Choroid plexus epithelial cell (primary cell): ENCODE measurements at regions not wholly inside any gene's neighbourhood (a gene's known extent, or its start where the extent isn't known, plus 50 kb on each side); places are given as distances from the start of the nearest gene placed in this dataset.
"Not testable (repeated sequence)": the region's sequence is repeated elsewhere in the genome, so short reads cannot be mapped to it uniquely, and the experiment has no call there.

Source experiments
- DNase-seq: peaks from one replicate; pipeline ENCODE4 v3.0.0-alpha.2; 2010; ENCODE audit warnings: low read depth
- H3K4me3 ChIP-seq: 2 replicates; pipeline ENCODE4 v1.5.1; 2011; ENCODE audit warnings: low read depth, mild to moderate bottlenecking, control low read depth, low read length, moderate library complexity
- TF ChIP-seq, protein P1 (sequence below): conservative IDR thresholded peaks from 2 replicates; pipeline ENCODE4 v1.5.1; 2011; ENCODE audit warnings: low read depth, mild to moderate bottlenecking, control low read depth, inconsistent platforms, low read length, moderate library complexity

DNA sequence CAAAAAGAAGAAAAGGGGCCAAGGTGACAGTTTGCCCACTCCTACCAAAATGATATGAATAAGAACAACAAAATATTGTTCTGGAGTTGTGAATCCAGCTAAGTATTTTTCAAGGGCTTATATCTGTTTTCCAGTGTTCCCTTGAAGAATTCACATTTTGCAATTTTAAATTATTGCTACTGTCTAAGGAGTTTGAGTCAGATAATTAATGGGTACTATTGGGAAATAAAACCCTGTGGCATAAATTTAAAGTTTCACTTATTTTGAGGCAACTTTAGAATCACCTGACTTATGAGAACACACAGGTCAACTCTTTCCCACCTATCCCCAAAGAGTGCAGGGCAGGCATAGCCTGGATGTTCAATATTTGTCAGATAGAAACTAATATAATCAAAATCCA, 188.0 kb upstream of the GHR start:
- no peak for DNase-seq

DNA sequence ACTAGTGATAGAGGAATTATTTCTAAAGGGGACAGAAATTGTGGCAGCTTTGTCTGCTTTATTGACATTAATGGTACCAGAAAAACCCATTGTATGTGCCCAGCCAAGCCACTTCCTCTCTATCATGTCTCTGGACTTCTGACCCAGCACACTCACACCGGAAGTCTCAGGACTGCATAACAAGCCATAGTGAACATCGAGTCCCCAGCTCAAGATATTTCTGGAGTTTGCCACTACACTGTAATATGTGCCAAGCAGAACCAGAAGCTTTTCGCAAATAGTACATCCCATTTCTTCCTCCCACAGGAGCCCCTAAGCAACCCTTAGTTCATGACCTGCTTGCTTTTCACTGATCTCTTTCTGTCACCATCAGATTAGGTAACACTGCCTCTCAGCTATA, 187.4 kb upstream of the GHR start:
- no peak for DNase-seq
- TF ChIP-seq, protein P1, sequence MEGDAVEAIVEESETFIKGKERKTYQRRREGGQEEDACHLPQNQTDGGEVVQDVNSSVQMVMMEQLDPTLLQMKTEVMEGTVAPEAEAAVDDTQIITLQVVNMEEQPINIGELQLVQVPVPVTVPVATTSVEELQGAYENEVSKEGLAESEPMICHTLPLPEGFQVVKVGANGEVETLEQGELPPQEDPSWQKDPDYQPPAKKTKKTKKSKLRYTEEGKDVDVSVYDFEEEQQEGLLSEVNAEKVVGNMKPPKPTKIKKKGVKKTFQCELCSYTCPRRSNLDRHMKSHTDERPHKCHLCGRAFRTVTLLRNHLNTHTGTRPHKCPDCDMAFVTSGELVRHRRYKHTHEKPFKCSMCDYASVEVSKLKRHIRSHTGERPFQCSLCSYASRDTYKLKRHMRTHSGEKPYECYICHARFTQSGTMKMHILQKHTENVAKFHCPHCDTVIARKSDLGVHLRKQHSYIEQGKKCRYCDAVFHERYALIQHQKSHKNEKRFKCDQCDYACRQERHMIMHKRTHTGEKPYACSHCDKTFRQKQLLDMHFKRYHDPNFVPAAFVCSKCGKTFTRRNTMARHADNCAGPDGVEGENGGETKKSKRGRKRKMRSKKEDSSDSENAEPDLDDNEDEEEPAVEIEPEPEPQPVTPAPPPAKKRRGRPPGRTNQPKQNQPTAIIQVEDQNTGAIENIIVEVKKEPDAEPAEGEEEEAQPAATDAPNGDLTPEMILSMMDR: no peak
- H3K4me3 ChIP-seq: no peak overlapping the region

More for the DNA sequence above, 188.0 kb upstream of the GHR start:
- no peak overlapping the region for H3K4me3 ChIP-seq
- TF ChIP-seq, protein P1: no peak

DNA sequence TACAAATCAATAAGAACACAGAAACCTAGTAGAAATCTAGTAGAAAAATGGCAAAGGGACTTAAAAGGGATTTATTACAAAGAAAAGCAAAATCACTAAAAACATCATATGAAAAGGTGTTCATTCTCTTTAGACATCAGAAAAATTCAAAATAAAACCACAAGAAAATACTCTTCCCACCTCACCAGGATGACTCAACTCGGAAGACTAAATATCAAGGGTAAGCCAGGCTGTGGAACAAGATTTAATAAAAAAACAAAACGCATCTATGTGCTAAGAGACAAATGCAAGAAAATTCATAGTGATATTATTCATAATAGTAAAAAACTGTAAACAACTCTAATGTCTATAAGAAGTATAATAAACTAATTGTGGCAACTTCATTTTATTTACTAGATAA, 181.6 kb upstream of the GHR start:
- TF ChIP-seq, protein P1: no peak
- H3K4me3 ChIP-seq: no peak overlapping the region
- no peak for DNase-seq

DNA sequence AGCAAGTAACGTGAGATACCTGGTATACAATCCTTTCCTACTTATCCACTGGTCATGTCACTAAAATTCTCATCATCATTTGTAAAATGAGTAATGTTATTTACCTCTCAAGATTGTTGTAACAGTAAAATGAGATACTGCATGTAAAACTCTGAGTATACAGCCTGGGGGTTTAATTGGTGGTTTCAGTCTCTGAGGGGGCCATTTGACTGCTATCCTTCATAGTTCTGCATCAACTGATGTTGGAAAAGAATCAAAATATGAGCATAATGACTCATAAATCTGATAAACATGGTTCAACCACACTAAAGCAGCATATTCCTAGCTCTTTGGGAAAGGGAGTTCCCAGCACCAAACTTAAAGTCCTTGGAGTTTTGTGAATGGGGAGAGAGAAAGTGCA, 181.0 kb upstream of the GHR start:
- H3K4me3 ChIP-seq: no peak overlapping the region
- TF ChIP-seq, protein P1: no peak

GRCh38 chr5:42242881-42243485, 180.3 kb upstream of the GHR start:
- no peak for DNase-seq
- H3K4me3 ChIP-seq: no peak overlapping the region
- TF ChIP-seq, protein P1: no peak

More for the DNA sequence above, 181.0 kb upstream of the GHR start:
- no peak for DNase-seq

DNA sequence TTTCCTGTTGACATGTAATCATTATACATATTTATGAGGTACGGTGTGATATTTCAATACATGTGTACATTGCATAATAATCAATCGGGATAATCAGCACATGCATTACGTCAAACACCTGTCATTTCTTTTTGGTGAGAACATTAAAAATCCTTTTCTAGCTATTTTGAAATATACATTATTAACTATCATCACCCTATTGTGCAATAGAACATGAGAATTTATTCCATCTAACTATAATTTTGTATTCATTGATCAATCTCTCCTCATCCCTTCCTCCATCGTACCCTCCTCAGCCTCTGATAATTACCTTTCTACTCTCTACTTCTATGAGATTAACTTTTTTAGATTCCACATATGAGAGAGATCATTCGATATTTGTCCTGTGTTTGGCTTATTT, 170.9 kb upstream of the GHR start:
- TF ChIP-seq, protein P1: no peak

GRCh38 chr5:42259914-42260313, 163.3 kb upstream of the GHR start:
- not testable (repeated sequence) for H3K4me3 ChIP-seq, DNase-seq

More for the DNA sequence above, 170.9 kb upstream of the GHR start:
- DNase-seq: no peak
- H3K4me3 ChIP-seq: no peak overlapping the region

DNA sequence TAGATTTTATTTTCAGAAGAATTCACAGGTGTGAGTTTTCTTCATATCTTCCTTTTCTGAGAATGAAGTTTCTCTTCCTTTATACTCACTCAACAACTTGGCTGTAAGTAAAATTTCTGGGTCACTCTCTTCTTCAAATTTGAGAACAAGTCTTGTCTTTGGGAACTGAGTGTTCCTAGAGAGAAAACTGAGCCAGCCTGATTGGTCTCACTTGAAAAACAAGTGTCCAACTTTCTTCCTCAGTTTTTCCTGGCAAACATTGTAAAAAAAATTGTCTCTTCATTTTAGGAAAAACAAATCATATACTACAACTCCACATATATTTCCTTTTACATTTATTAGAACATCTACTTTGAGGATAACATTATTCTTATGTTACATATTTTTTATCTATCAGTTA, 156.1 kb upstream of the GHR start:
- H3K4me3 ChIP-seq: no peak overlapping the region
- TF ChIP-seq, protein P1: no peak
- DNase-seq: no peak

DNA sequence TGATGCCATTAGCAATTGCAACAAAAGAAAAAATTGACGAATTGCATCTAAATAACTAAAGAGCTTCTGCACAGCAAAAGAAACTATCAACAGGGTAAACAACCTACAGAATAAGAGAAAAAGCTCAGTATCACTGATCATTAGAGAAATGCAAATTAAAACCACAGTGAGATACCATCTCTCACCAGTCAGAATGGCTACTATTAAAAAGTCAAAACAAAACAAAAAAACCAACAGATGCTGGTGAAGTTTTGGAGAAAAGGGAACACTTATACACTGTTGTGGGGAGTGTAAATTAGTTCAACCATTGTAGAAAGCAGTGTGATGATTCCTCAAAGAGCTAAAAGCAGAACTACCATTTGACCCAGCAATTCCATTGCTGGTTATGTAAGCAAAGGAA, 155.1 kb upstream of the GHR start:
- H3K4me3 ChIP-seq, DNase-seq: not testable (repeated sequence)
